HUDEP-2 (cell line): ENCODE measurements at regions not wholly inside any gene's neighbourhood (a gene's known extent, or its start where the extent isn't known, plus 50 kb on each side); places are given as distances from the start of the nearest gene placed in this dataset.
"Not testable (repeated sequence)": the region's sequence is repeated elsewhere in the genome, so short reads cannot be mapped to it uniquely, and the experiment has no call there.

Experiments used
- DNase-seq, 76 experiments: peaks; one replicate each; lab custom pipeline; 2025; ENCODE audit not compliant: unreplicated experiment in 76 of 76; lab: John Stamatoyannopoulos, UW

GRCh38 chr16:87037012-87037411 lies 280.2 kb downstream of the C16orf95 start:
- no peak for DNase-seq

- not testable (repeated sequence) for DNase-seq
Observed at GRCh38 chr16:87038528-87038927, 278.7 kb downstream of the C16orf95 start.

- DNase-seq: no peak
Observed at GRCh38 chr16:87040169-87041117, 276.7 kb downstream of the C16orf95 start.

GRCh38 chr16:87041286-87041685 lies 275.9 kb downstream of the C16orf95 start:
- no peak for DNase-seq

GRCh38 chr16:87042551-87043230 lies 274.5 kb downstream of the C16orf95 start:
- no peak for DNase-seq

GRCh38 chr16:87043231-87044031 lies 273.8 kb downstream of the C16orf95 start:
- peak in 2 of 76 experiments; percentile 0 to 18 for DNase-seq

GRCh38 chr16:87044032-87044382 lies 273.2 kb downstream of the C16orf95 start:
- no peak for DNase-seq

- no peak for DNase-seq
Observed at GRCh38 chr16:87044829-87045228, 272.4 kb downstream of the C16orf95 start.

- no peak for DNase-seq
Observed at GRCh38 chr16:87045466-87046216, 271.6 kb downstream of the C16orf95 start.

- DNase-seq: no peak
Observed at GRCh38 chr16:87046235-87046634, 271.0 kb downstream of the C16orf95 start.

- DNase-seq: no peak
Observed at GRCh38 chr16:87047221-87048037, 269.8 kb downstream of the C16orf95 start.

- no peak for DNase-seq
Observed at GRCh38 chr16:87048038-87048729, 269.0 kb downstream of the C16orf95 start.

- no peak for DNase-seq
Observed at GRCh38 chr16:87048730-87049115, 268.5 kb downstream of the C16orf95 start.

GRCh38 chr16:87049216-87049615 lies 268.0 kb downstream of the C16orf95 start:
- DNase-seq: not testable (repeated sequence)

- DNase-seq: no peak
Observed at GRCh38 chr16:87050142-87050541, 267.1 kb downstream of the C16orf95 start.

GRCh38 chr16:87051526-87052320 lies 265.5 kb downstream of the C16orf95 start:
- DNase-seq: no peak

GRCh38 chr16:87052506-87052905 lies 264.7 kb downstream of the C16orf95 start:
- DNase-seq: no peak
